SK-N-SH treated with all-trans-retinoic acid at 6 μM for 48 hours (cell line): ENCODE measurements at regions not wholly inside any gene's neighbourhood (a gene's known extent, or its start where the extent isn't known, plus 50 kb on each side); places are given as distances from the start of the nearest gene placed in this dataset.

Source experiments
- ATAC-seq: fragments of 200-7000 bp; cut with Tn5 transposase; 3 replicates; pipeline ENCODE4 v1.9.1; 2020; ENCODE audit warnings: mild to moderate bottlenecking, moderate library complexity
- ARNTL ChIP-seq: fragments of 450-650 bp; formaldehyde crosslinking; IDR thresholded peaks from 2 replicates; pipeline ENCODE4 v1.5.0; 2020; ENCODE audit warnings: low read depth, mild to moderate bottlenecking, moderate library complexity, borderline replicate concordance
- BACH2 ChIP-seq: fragments of 250-450 bp; sonication (Bioruptor Pico); IDR thresholded peaks from 2 replicates; pipeline ENCODE4 v1.9.0; 2021; ENCODE audit warnings: mild to moderate bottlenecking, borderline replicate concordance
- CSDC2 ChIP-seq: fragments of 250-450 bp; sonication (Bioruptor Pico); IDR thresholded peaks from 2 replicates; pipeline ENCODE4 v1.5.0; 2020; ENCODE audit warnings: mild to moderate bottlenecking, moderate library complexity
- GLIS3 ChIP-seq: fragments of 250-450 bp; sonication (Bioruptor Pico); IDR thresholded peaks from 2 replicates; pipeline ENCODE4 v1.5.0; 2020; ENCODE audit warnings: mild to moderate bottlenecking, moderate library complexity
- OSR1 ChIP-seq: fragments of 250-450 bp; sonication (Bioruptor Pico); IDR thresholded peaks from 2 replicates; pipeline ENCODE4 v1.8.0; 2022; ENCODE audit warnings: moderate library complexity, mild to moderate bottlenecking, inconsistent platforms
- PATZ1 ChIP-seq: fragments of 250-450 bp; sonication (Bioruptor Pico); IDR thresholded peaks from 2 replicates; pipeline ENCODE4 v1.8.0; 2020; ENCODE audit warnings: mild to moderate bottlenecking, moderate library complexity, borderline replicate concordance
- POU6F1 ChIP-seq: fragments of 250-450 bp; sonication (Bioruptor Pico); IDR thresholded peaks from 2 replicates; pipeline ENCODE4 v1.8.0; 2021; ENCODE audit warnings: low read depth, mild to moderate bottlenecking, moderate library complexity, borderline replicate concordance
- PPARA ChIP-seq: fragments of 250-450 bp; sonication (Bioruptor Pico); IDR thresholded peaks from 2 replicates; pipeline ENCODE4 v1.5.0; 2020; ENCODE audit warnings: mild to moderate bottlenecking, borderline replicate concordance
- RARB ChIP-seq: fragments of 250-450 bp; sonication (Bioruptor Pico); IDR thresholded peaks from 2 replicates; pipeline ENCODE4 v1.8.0; 2021; ENCODE audit warnings: mild to moderate bottlenecking, moderate library complexity
- SNAI2 ChIP-seq: fragments of 250-450 bp; sonication (Bioruptor Pico); IDR thresholded peaks from 2 replicates; pipeline ENCODE4 v1.5.0; 2020; ENCODE audit warnings: mild to moderate bottlenecking, moderate library complexity
- TOX ChIP-seq: fragments of 250-450 bp; sonication (Bioruptor Pico); IDR thresholded peaks from 2 replicates; pipeline ENCODE4 v1.8.0; 2021; ENCODE audit warnings: mild to moderate bottlenecking, moderate library complexity, borderline replicate concordance
- ZC3H10 ChIP-seq: fragments of 250-450 bp; sonication (Bioruptor Pico); IDR thresholded peaks from 2 replicates; pipeline ENCODE4 v1.5.1; 2021; ENCODE audit warnings: mild to moderate bottlenecking, moderate library complexity
- ZFP30 ChIP-seq: fragments of 450-650 bp; formaldehyde crosslinking; IDR thresholded peaks from 2 replicates; pipeline ENCODE4 v1.5.0; 2022; ENCODE audit warnings: mild to moderate bottlenecking, moderate library complexity
- ZNF70 ChIP-seq: fragments of 450-650 bp; formaldehyde crosslinking; IDR thresholded peaks from 2 replicates; pipeline ENCODE4 v1.5.0; 2020; ENCODE audit warnings: mild to moderate bottlenecking, moderate library complexity
- ZNF8 ChIP-seq: fragments of 450-650 bp; formaldehyde crosslinking; IDR thresholded peaks from 2 replicates; pipeline ENCODE4 v1.5.0; 2020; ENCODE audit warnings: mild to moderate bottlenecking, moderate library complexity
- TF ChIP-seq, protein P1 (sequence below): fragments of 250-450 bp; sonication (Bioruptor Pico); IDR thresholded peaks from 2 replicates; pipeline ENCODE4 v1.5.0; 2020; ENCODE audit warnings: mild to moderate bottlenecking, moderate library complexity
- TF ChIP-seq, protein P2 (sequence below): fragments of 250-450 bp; sonication (Bioruptor Pico); IDR thresholded peaks from 2 replicates; pipeline ENCODE4 v1.5.1; 2021; ENCODE audit warnings: mild to moderate bottlenecking, moderate library complexity

DNA sequence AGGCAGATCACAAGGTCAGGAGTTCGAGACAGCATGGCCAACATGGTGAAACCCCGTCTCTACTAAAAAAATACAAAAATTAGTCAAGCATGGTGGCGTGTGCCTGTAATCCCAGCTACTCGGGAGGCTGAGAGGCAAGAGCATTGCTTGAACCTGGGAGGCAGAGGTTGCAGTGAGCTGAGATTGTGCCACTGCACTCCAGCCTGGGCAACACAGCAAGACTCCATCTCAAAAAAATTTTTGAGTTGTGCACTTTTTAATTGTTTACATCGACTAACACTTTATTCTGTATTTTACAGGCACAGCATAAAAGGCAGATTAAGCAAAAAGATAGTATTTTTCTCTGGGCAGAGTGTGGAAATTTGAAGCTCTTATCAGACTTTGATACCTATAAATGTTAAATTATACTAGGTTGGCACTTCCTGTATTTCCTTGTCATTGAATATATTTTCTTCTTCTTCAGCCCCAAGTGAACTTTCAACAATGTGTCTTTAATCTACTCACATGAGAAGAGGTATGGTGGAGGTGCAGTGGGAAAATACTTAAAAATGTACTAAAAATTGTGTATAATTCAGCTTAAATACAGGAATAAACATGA, 180.6 kb upstream of the ELL2 start:
- ATAC-seq: no peak
- no peak for TF ChIP-seq OSR1 (CRISPR knock-in tag)
- TF ChIP-seq ZNF70: no peak
- no peak for TF ChIP-seq PATZ1
- TF ChIP-seq, protein P1, sequence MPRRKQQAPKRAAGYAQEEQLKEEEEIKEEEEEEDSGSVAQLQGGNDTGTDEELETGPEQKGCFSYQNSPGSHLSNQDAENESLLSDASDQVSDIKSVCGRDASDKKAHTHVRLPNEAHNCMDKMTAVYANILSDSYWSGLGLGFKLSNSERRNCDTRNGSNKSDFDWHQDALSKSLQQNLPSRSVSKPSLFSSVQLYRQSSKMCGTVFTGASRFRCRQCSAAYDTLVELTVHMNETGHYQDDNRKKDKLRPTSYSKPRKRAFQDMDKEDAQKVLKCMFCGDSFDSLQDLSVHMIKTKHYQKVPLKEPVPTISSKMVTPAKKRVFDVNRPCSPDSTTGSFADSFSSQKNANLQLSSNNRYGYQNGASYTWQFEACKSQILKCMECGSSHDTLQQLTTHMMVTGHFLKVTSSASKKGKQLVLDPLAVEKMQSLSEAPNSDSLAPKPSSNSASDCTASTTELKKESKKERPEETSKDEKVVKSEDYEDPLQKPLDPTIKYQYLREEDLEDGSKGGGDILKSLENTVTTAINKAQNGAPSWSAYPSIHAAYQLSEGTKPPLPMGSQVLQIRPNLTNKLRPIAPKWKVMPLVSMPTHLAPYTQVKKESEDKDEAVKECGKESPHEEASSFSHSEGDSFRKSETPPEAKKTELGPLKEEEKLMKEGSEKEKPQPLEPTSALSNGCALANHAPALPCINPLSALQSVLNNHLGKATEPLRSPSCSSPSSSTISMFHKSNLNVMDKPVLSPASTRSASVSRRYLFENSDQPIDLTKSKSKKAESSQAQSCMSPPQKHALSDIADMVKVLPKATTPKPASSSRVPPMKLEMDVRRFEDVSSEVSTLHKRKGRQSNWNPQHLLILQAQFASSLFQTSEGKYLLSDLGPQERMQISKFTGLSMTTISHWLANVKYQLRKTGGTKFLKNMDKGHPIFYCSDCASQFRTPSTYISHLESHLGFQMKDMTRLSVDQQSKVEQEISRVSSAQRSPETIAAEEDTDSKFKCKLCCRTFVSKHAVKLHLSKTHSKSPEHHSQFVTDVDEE (CRISPR knock-in tag): no peak
- no peak for TF ChIP-seq ZNF8 (CRISPR knock-in tag)
- no peak for TF ChIP-seq SNAI2 (CRISPR knock-in tag)
- TF ChIP-seq ZC3H10 (CRISPR knock-in tag): no peak

- no peak for ATAC-seq
- TF ChIP-seq PATZ1 (no peak), POU6F1 (CRISPR knock-in tag) (no peak), ZNF70 (no peak), TOX (CRISPR knock-in tag) (no peak), PPARA (CRISPR knock-in tag) (no peak), GLIS3 (CRISPR knock-in tag) (no peak), ARNTL (no peak), ZFP30 (no peak), BACH2 (CRISPR knock-in tag) (no peak), CSDC2 (no peak), ZNF8 (CRISPR knock-in tag) (no peak)
- TF ChIP-seq, protein P2, sequence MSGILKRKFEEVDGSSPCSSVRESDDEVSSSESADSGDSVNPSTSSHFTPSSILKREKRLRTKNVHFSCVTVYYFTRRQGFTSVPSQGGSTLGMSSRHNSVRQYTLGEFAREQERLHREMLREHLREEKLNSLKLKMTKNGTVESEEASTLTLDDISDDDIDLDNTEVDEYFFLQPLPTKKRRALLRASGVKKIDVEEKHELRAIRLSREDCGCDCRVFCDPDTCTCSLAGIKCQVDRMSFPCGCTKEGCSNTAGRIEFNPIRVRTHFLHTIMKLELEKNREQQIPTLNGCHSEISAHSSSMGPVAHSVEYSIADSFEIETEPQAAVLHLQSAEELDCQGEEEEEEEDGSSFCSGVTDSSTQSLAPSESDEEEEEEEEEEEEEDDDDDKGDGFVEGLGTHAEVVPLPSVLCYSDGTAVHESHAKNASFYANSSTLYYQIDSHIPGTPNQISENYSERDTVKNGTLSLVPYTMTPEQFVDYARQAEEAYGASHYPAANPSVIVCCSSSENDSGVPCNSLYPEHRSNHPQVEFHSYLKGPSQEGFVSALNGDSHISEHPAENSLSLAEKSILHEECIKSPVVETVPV (CRISPR knock-in tag): no peak
- TF ChIP-seq, protein P1 (CRISPR knock-in tag): no peak
Measured at GRCh38 chr5:96141749-96142148, 180.1 kb upstream of the ELL2 start.

DNA sequence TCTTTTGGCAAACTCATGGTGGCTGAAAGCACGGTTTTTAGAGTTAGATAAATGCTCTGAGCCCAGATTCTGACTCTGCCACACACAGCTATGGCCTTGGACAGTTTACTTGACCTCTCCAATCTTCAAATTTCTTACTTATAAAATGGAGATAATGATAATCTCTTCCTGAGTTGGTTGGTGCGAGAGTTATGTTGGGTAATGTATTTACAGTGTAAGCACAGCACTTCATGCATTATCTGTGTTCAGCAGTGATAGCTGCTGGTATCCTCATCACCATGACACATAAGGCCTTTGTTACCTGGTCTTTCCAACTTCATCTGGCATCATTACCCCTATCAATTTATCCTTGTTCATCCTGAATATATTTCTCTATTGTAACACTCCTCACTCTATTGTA, 178.8 kb upstream of the ELL2 start:
- ATAC-seq: no peak
- TF ChIP-seq ARNTL: no peak
- no peak for TF ChIP-seq ZC3H10 (CRISPR knock-in tag)
- TF ChIP-seq, protein P1 (CRISPR knock-in tag): no peak
- TF ChIP-seq, protein P2 (CRISPR knock-in tag): no peak
- TF ChIP-seq SNAI2 (CRISPR knock-in tag): no peak
- TF ChIP-seq RARB (CRISPR knock-in tag): no peak
- no peak for TF ChIP-seq ZNF70
